Lung (tissue), 11 donors: ENCODE measurements at regions not wholly inside any gene's neighbourhood (a gene's known extent, or its start where the extent isn't known, plus 50 kb on each side); places are given as distances from the start of the nearest gene placed in this dataset.

Experiments
- ATAC-seq: fragments of 200-7000 bp; cut with Tn5 transposase; one replicate; pipeline ENCODE4 v1.9.1; 2020; ENCODE audit warnings: moderate number of reproducible peaks; ENCODE audit not compliant: insufficient read depth, low FRiP score
- DNase-seq, 3 donors: peaks; one replicate each; pipeline ENCODE4 v3.0.0-alpha.2; 2013 to 2017
- H3K27ac ChIP-seq, 2 donors: one replicate each; pipeline ENCODE4 v1.5.1; 2013; ENCODE audit warnings: mild to moderate bottlenecking in 2 of 2, moderate library complexity in 2 of 2, control low read depth in 1 of 2, inconsistent platforms in 1 of 2, low read depth in 1 of 2, low read length in 1 of 2
- H3K27me3 ChIP-seq, 3 donors: one replicate each; pipeline ENCODE4 v1.5.1; 2013; ENCODE audit warnings: low read length in 2 of 3; ENCODE audit not compliant: control insufficient read depth in 3 of 3, insufficient read depth in 3 of 3
- H3K36me3 ChIP-seq, 4 donors: one replicate each; pipeline ENCODE4 v1.5.1; 2013; ENCODE audit warnings: low read length in 4 of 4, mild to moderate bottlenecking in 1 of 4, moderate library complexity in 1 of 4; ENCODE audit not compliant: control insufficient read depth in 4 of 4, insufficient read depth in 4 of 4
- H3K4me1 ChIP-seq, 5 donors: one replicate each; pipeline ENCODE4 v1.5.1; 2013; ENCODE audit warnings: low read length in 5 of 5, mild to moderate bottlenecking in 2 of 5, moderate library complexity in 1 of 5; ENCODE audit not compliant: control insufficient read depth in 5 of 5, insufficient read depth in 5 of 5
- H3K4me3 ChIP-seq: one replicate; pipeline ENCODE4 v1.5.1; 2013; ENCODE audit warnings: mild to moderate bottlenecking, control low read depth, moderate library complexity
- H3K9ac ChIP-seq, 2 donors: one replicate each; pipeline ENCODE4 v1.5.1; 2013; ENCODE audit warnings: low read length in 2 of 2, control low read depth in 1 of 2; ENCODE audit not compliant: insufficient read depth in 1 of 2
- H3K9me3 ChIP-seq, 4 donors: one replicate each; pipeline ENCODE4 v1.5.1; 2013; ENCODE audit warnings: low read length in 3 of 4, mild to moderate bottlenecking in 1 of 4, moderate library complexity in 1 of 4; ENCODE audit not compliant: control insufficient read depth in 4 of 4, insufficient read depth in 3 of 4
- CTCF ChIP-seq: IDR thresholded peaks from 2 replicates; pipeline ENCODE4 v1.5.1; 2012; ENCODE audit warnings: mild to moderate bottlenecking; ENCODE audit errors: control extremely low read depth, extremely low read depth
- WGBS, 2 donors: extraction: QIAGEN DNeasy Blood & Tissue Kit; methylation state at CpG; one replicate each; pipeline ENCODE4 v1.1.7; 2013; 5-methylcytosine and 5-hydroxymethylcytosine counted together
- donor health status: control.
- donor health status: control.
- donor health status: Bipolar disorder and iron deficiency.
- donor health status: healthy.
- donor health status: DM: yes; HTN: yes; CAD: no.

DNA sequence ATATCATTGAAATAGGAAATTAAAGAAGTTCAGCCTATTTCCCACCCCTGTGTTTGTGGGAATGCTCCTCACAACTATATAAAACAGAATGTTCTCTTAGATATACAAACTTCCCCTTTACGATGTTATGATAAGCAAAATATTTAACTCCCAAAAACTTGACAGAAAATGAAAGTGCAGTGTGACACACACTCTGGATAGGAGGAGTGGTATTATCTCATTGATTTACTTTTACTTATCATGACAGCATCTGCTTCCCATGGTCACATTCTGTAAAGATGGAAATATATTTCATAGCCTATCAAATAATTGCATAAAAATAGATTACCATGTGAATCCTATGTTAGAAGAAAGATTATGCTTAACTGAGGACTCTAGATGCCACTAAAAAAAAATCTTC, 96.6 kb upstream of the STK17B start:
- DNase-seq (no peak), ATAC-seq (no peak)
- TF ChIP-seq CTCF: no peak
- Histone ChIP-seq H3K4me1 (peaks cover 0 to 10% (median 0%) of the 10 kb centered on the region in 5 donors), H3K36me3 (peaks cover 0 to 4% (median 0%) of the 10 kb centered on the region in 4 donors), H3K27ac (no peak overlapping the region), H3K9me3 (no peaks in the 10 kb centered on the region), H3K9ac (no peak overlapping the region), H3K27me3 (no peaks in the 10 kb centered on the region), H3K4me3 (no peak overlapping the region)
- 19 to 22% methylated on average over 1 of the region's 1 CpG for whole genome bisulfite sequencing, 2 donors

DNA sequence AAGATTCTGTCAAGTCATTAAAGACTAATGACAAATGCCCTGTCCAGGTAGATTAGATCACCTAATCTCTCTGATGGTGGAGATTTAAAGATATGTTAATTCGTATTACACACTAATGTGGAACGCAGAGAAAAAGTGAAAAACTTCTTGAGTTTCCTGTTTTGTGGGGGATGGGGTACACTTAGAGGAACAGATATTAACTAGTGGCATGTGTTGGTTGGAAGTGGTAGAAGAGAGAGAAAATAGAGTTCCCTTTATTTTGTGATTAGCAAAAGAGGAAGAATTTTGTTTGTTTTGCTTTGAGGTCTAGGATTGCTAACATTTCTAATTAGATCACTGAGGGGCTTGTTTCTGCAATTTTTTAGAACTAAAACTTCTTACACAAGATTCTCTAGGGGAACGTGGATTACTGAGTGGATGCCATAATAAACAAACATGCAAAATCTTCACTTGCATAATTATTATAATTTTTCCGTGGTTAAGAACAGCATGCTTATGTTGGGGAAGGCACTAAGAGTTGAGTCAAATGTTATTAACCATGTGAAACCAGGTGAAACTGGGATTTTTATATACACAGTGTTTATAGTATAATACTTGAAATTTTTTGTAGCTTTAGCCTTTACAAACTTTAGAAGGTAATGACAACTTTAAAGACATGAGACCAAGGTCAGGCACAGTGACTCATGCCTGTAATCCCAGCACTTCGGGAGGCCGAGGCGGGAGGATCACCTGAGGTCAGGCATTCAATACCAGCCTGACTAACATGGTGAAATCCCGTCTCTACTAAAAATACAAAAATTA, 97.4 kb upstream of the STK17B start:
- DNase-seq (no peak), ATAC-seq (peak; percentile 62)
- H3K4me3 ChIP-seq: no peak overlapping the region
- H3K9ac ChIP-seq: no peak overlapping the region
- peak overlapping the region in 1 of 2 donors; percentile 31 for H3K27ac ChIP-seq
- WGBS, 2 donors: 37 to 42% methylated on average over 8 of the region's 8 CpGs
- no peaks in the 10 kb centered on the region for H3K27me3 ChIP-seq
- H3K4me1 ChIP-seq: peaks cover 0 to 10% (median under 1%) of the 10 kb centered on the region in 5 donors
- H3K36me3 ChIP-seq: peaks cover 0 to 4% (median 0%) of the 10 kb centered on the region in 4 donors
- no peak for TF ChIP-seq CTCF
- H3K9me3 ChIP-seq: no peaks in the 10 kb centered on the region

- TF ChIP-seq CTCF: no peak
- H3K9ac ChIP-seq: no peak overlapping the region
- peaks cover 0 to 4% (median under 1%) of the 10 kb centered on the region in 4 donors for H3K36me3 ChIP-seq
- H3K4me3 ChIP-seq: no peak overlapping the region
- H3K27me3 ChIP-seq: no peaks in the 10 kb centered on the region
- H3K27ac ChIP-seq: no peak overlapping the region
- ATAC-seq: no peak
- H3K4me1 ChIP-seq: peaks cover 0 to 15% (median 10%) of the 10 kb centered on the region in 5 donors
- H3K9me3 ChIP-seq: no peaks in the 10 kb centered on the region
- 90 to 95% methylated on average over 3 of the region's 3 CpGs for WGBS, 2 donors
- no peak for DNase-seq
These were observed 100.4 kb upstream of the STK17B start for GRCh38 chr2:196271795-196272194.
